ENCODE measurements at regions not wholly inside any gene's neighbourhood (a gene's known extent, or its start where the extent isn't known, plus 50 kb on each side); places are given as distances from the start of the nearest gene placed in this dataset.

- DNase-seq (ENCODE audit: low read depth, low spot score), result no peak
Measured at GRCh38 chr2:22579341-22579740, 805.6 kb upstream of the KLHL29 start.

GRCh38 chr2:22582107-22582506 is 802.9 kb upstream of the KLHL29 start:
- no peak for DNase-seq (ENCODE audit: low read depth, low spot score)

GRCh38 chr2:22596306-22596705 is 788.7 kb upstream of the KLHL29 start:
- DNase-seq (ENCODE audit: low read depth, low spot score), result no peak

GRCh38 chr2:22600156-22600555 is 784.8 kb upstream of the KLHL29 start:
- no peak for DNase-seq (ENCODE audit: low read depth, low spot score)

- DNase-seq (ENCODE audit: low read depth, low spot score), result no peak
Measured at GRCh38 chr2:22600999-22601398, 784.0 kb upstream of the KLHL29 start.

GRCh38 chr2:22604136-22604535 is 780.8 kb upstream of the KLHL29 start:
- DNase-seq (ENCODE audit: low read depth, low spot score), result no peak

GRCh38 chr2:22616031-22616430 is 768.9 kb upstream of the KLHL29 start:
- no peak for DNase-seq (ENCODE audit: low read depth, low spot score)

GRCh38 chr2:22623620-22624019 is 761.4 kb upstream of the KLHL29 start:
- DNase-seq (ENCODE audit: low read depth, low spot score), result no peak

GRCh38 chr2:22626621-22627020 is 758.4 kb upstream of the KLHL29 start:
- DNase-seq (ENCODE audit: low read depth, low spot score), result no peak

- no peak for DNase-seq (ENCODE audit: low read depth, low spot score)
Measured at GRCh38 chr2:22628221-22628620, 756.8 kb upstream of the KLHL29 start.

- no peak for DNase-seq (ENCODE audit: low read depth, low spot score)
Measured at GRCh38 chr2:22628906-22629305, 756.1 kb upstream of the KLHL29 start.

- DNase-seq (ENCODE audit: low read depth, low spot score), result no peak
Measured at GRCh38 chr2:22634167-22634566, 750.8 kb upstream of the KLHL29 start.

- no peak for DNase-seq (ENCODE audit: low read depth, low spot score)
Measured at GRCh38 chr2:22656426-22656825, 728.6 kb upstream of the KLHL29 start.

- no peak for DNase-seq (ENCODE audit: low read depth, low spot score)
Measured at GRCh38 chr2:22673529-22673928, 711.5 kb upstream of the KLHL29 start.

- DNase-seq (ENCODE audit: low read depth, low spot score), result no peak
Measured at GRCh38 chr2:22683914-22684313, 701.1 kb upstream of the KLHL29 start.

- DNase-seq (ENCODE audit: low read depth, low spot score), result no peak
Measured at GRCh38 chr2:22690096-22690495, 694.9 kb upstream of the KLHL29 start.

GRCh38 chr2:22691666-22692065 is 693.3 kb upstream of the KLHL29 start:
- DNase-seq (ENCODE audit: low read depth, low spot score), result no peak

GRCh38 chr2:22692746-22693145 is 692.2 kb upstream of the KLHL29 start:
- no peak for DNase-seq (ENCODE audit: low read depth, low spot score)

- no peak for DNase-seq (ENCODE audit: low read depth, low spot score)
Measured at GRCh38 chr2:22694300-22694699, 690.7 kb upstream of the KLHL29 start.

GRCh38 chr2:22694856-22695255 is 690.1 kb upstream of the KLHL29 start:
- DNase-seq (ENCODE audit: low read depth, low spot score), result no peak

- DNase-seq (ENCODE audit: low read depth, low spot score), result no peak
Measured at GRCh38 chr2:22697054-22697788, 687.8 kb upstream of the KLHL29 start.

GRCh38 chr2:22701561-22702160 is 683.3 kb upstream of the KLHL29 start:
- no peak for DNase-seq (ENCODE audit: low read depth, low spot score)

- DNase-seq (ENCODE audit: low read depth, low spot score), result no peak
Measured at GRCh38 chr2:22703286-22703920, 681.6 kb upstream of the KLHL29 start.

Data from astrocyte of the hippocampus (primary cell).